Sigmoid colon (tissue), 6 donors: ENCODE measurements at regions not wholly inside any gene's neighbourhood (a gene's known extent, or its start where the extent isn't known, plus 50 kb on each side); places are given as distances from the start of the nearest gene placed in this dataset.

Source experiments
- DNase-seq: peaks from one replicate; pipeline ENCODE4 v3.0.0-alpha.2; 2019
- H3K27ac ChIP-seq, 4 donors: fragments of 200-600 bp; sonication (generic); one replicate each; pipeline ENCODE4 v1.5.1; 2016 to 2019; ENCODE audit warnings: mild to moderate bottlenecking in 1 of 4
- H3K27me3 ChIP-seq, 3 donors: fragments of 200-600 bp; sonication (generic); one replicate each; pipeline ENCODE4 v1.5.1; 2019; ENCODE audit warnings: mild to moderate bottlenecking in 1 of 3
- H3K36me3 ChIP-seq, 4 donors: fragments of 200-600 bp; sonication (generic); one replicate each; pipeline ENCODE4 v1.5.1; 2016 to 2019
- H3K4me1 ChIP-seq, 4 donors: fragments of 200-600 bp; sonication (generic); one replicate each; pipeline ENCODE4 v1.5.1; 2017 to 2019
- H3K4me3 ChIP-seq, 4 donors: fragments of 200-600 bp; sonication (generic); one replicate each; pipeline ENCODE4 v1.5.1; 2017 to 2019; ENCODE audit warnings: mild to moderate bottlenecking in 2 of 4, moderate library complexity in 1 of 4
- H3K9me3 ChIP-seq, 4 donors: fragments of 200-600 bp in 3 of 4; sonication (generic) in 3 of 4; one replicate each; pipeline versions ENCODE4 v1.5.1 to v1.6.1; 2013 to 2019
- CTCF ChIP-seq, 4 experiments: fragments of 450-650 bp in 3 of 4; fragments of 200-600 bp in 1 of 4; IDR thresholded peaks; one replicate each; pipeline ENCODE4 v1.5.1; 2016 to 2019; ENCODE audit warnings: antibody characterized with exemption in 4 of 4, mild to moderate bottlenecking in 3 of 4, moderate library complexity in 2 of 4
- EP300 ChIP-seq, 4 donors: sonication (generic); formaldehyde crosslinking; IDR thresholded peaks; one replicate each; pipeline ENCODE4 v1.6.1; 2017; ENCODE audit warnings: antibody characterized with exemption in 4 of 4
- POLR2A ChIP-seq, 2 donors: fragments of 450-650 bp; IDR thresholded peaks; one replicate each; pipeline ENCODE4 v1.6.1; 2016; ENCODE audit warnings: antibody characterized with exemption in 2 of 2, mild to moderate bottlenecking in 2 of 2, moderate library complexity in 2 of 2
- POLR2AphosphoS5 ChIP-seq, 4 donors: sonication (generic); formaldehyde crosslinking; IDR thresholded peaks; one replicate each; pipeline ENCODE4 v1.6.1; 2017; ENCODE audit warnings: antibody characterized with exemption in 4 of 4
- WGBS, 2 donors: extraction: QIAGEN DNeasy Blood & Tissue Kit; methylation state at CpG; one replicate each; pipeline ENCODE4 v1.1.7; 2013; 5-methylcytosine and 5-hydroxymethylcytosine counted together
- intact Hi-C: fragments of 100-400 bp; cut with DNase I; formaldehyde crosslinking; loops from one replicate; pipeline ENCODE4 v1.15.1; 2023
- donor health status: healthy with polysubstance abuse.
- donor health status: healthy.

GRCh38 chr5:18195910-18196309 is 561.6 kb downstream of the TAF11L14 start:
- Histone ChIP-seq H3K27me3 (no peaks in the 10 kb centered on the region), H3K27ac (no peak overlapping the region), H3K4me3 (no peak overlapping the region), H3K36me3 (no peaks in the 10 kb centered on the region), H3K9me3 (peaks cover 0 to 9% (median 0%) of the 10 kb centered on the region in 4 donors), H3K4me1 (no peaks in the 10 kb centered on the region)
- DNase-seq, result no peak
- TF ChIP-seq POLR2AphosphoS5 (IDR thresholded peaks at IDR 0.05) (no peak), EP300 (IDR thresholded peaks at IDR 0.05) (no peak), POLR2A (IDR thresholded peaks at IDR 0.05) (no peak), CTCF (IDR thresholded peaks at IDR 0.05) (no peak)
- intact Hi-C loops, result no loop called here
- 44 to 65% methylated on average over 2 of the region's 2 CpGs for WGBS, 2 donors

DNA sequence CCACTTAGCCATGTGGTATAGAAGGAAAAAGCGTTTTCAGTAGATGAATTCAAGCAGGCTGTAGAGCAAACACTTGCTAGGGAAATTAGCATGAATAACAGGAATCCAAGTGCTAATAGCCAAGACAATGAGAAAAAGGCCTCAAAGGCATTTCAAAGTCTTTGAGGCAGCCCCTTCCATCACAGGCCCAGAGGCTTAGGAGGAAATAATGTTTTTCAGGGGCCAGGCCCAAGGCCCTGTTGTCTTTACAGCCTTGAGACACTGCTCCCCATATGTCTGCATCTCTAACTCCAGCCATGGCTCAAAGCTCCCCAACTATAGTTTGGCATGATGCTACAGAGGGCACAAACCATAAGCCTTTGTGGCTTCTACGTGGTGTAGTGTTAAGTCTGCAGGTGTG is 563.5 kb downstream of the TAF11L14 start:
- Histone ChIP-seq H3K4me3 (no peak overlapping the region), H3K27me3 (no peaks in the 10 kb centered on the region), H3K4me1 (no peaks in the 10 kb centered on the region), H3K27ac (no peak overlapping the region), H3K36me3 (no peaks in the 10 kb centered on the region), H3K9me3 (peaks cover 0 to 6% (median 0%) of the 10 kb centered on the region in 4 donors)
- intact Hi-C loops, result no loop called here
- 54 to 65% methylated on average over 2 of the region's 2 CpGs for WGBS, 2 donors
- no peak for DNase-seq
- no peak for TF ChIP-seq POLR2A (IDR thresholded peaks at IDR 0.05)
- TF ChIP-seq POLR2AphosphoS5 (IDR thresholded peaks at IDR 0.05), result no peak
- TF ChIP-seq EP300 (IDR thresholded peaks at IDR 0.05), result no peak
- TF ChIP-seq CTCF (IDR thresholded peaks at IDR 0.05), result no peak

- Histone ChIP-seq H3K4me1 (no peaks in the 10 kb centered on the region), H3K27me3 (no peaks in the 10 kb centered on the region), H3K9me3 (peaks cover 0 to 6% (median 0%) of the 10 kb centered on the region in 4 donors), H3K27ac (no peak overlapping the region), H3K36me3 (no peaks in the 10 kb centered on the region), H3K4me3 (no peak overlapping the region)
- intact Hi-C loops, result no loop called here
- no peak for DNase-seq
- no peak for TF ChIP-seq POLR2AphosphoS5 (IDR thresholded peaks at IDR 0.05)
- TF ChIP-seq POLR2A (IDR thresholded peaks at IDR 0.05), result no peak
- TF ChIP-seq CTCF (IDR thresholded peaks at IDR 0.05), result no peak
- TF ChIP-seq EP300 (IDR thresholded peaks at IDR 0.05), result no peak
- 78 to 84% methylated on average over 2 of the region's 2 CpGs for WGBS, 2 donors
Measured at GRCh38 chr5:18202164-18202563, 567.9 kb downstream of the TAF11L14 start.

GRCh38 chr5:18203296-18203695 is 569.0 kb downstream of the TAF11L14 start:
- Histone ChIP-seq H3K4me1 (no peaks in the 10 kb centered on the region), H3K4me3 (no peak overlapping the region), H3K27me3 (no peaks in the 10 kb centered on the region), H3K9me3 (peaks cover 0 to 1% (median 0%) of the 10 kb centered on the region in 4 donors), H3K36me3 (no peaks in the 10 kb centered on the region), H3K27ac (no peak overlapping the region)
- DNase-seq, result no peak
- WGBS, 2 donors, result 43 to 79% methylated on average over 1 of the region's 1 CpG
- intact Hi-C loops, result no loop called here
- no peak for TF ChIP-seq POLR2A (IDR thresholded peaks at IDR 0.05)
- TF ChIP-seq CTCF (IDR thresholded peaks at IDR 0.05), result no peak
- no peak for TF ChIP-seq POLR2AphosphoS5 (IDR thresholded peaks at IDR 0.05)
- TF ChIP-seq EP300 (IDR thresholded peaks at IDR 0.05), result no peak

DNA sequence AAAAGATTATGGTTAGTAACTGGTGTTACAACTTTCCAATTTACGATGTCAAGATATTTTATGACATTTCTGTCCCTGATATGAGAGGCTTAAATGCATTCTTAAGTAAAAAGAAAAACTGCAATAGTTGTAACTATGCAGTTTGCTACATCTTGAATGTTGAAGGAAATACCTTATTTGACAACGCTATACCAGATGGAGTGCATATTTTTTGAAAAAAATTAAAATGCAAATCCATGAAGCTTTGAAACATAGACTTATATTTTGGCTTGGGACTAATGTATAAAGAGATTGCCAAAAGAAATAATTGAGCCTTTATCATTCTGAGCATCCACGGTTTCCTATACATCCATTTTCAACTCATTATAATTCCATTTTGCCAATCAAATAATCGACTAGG is 579.4 kb downstream of the TAF11L14 start:
- Histone ChIP-seq H3K9me3 (no peaks in the 10 kb centered on the region), H3K4me3 (no peak overlapping the region), H3K27ac (no peak overlapping the region), H3K4me1 (no peaks in the 10 kb centered on the region), H3K27me3 (no peaks in the 10 kb centered on the region), H3K36me3 (no peaks in the 10 kb centered on the region)
- intact Hi-C loops, result no loop called here
- TF ChIP-seq POLR2AphosphoS5 (IDR thresholded peaks at IDR 0.05) (no peak), POLR2A (IDR thresholded peaks at IDR 0.05) (no peak), CTCF (IDR thresholded peaks at IDR 0.05) (no peak), EP300 (IDR thresholded peaks at IDR 0.05) (no peak)
- WGBS, 2 donors, result 73 to 88% methylated on average over 4 of the region's 4 CpGs
- DNase-seq, result no peak
